ENCODE measurements at regions not wholly inside any gene's neighbourhood (a gene's known extent, or its start where the extent isn't known, plus 50 kb on each side); places are given as distances from the start of the nearest gene placed in this dataset.

- no peak overlapping the region for H3K4me3 ChIP-seq (ENCODE audit: low read depth, low read length)
- in situ Hi-C loops (cut with HindIII; ENCODE audit: low sequenced_read_pairs), result no loop called here
- TF ChIP-seq CTCF (IDR thresholded peaks at IDR 0.05; ENCODE audit: low read depth, low read length), result no peak
- no peak for DNase-seq (ENCODE audit: low read depth, low spot score)
Measured at GRCh38 chr15:53437985-53438841, 321.2 kb downstream of the WDR72 start.

GRCh38 chr15:53437366-53437765 is 322.1 kb downstream of the WDR72 start:
- in situ Hi-C loops (cut with HindIII; ENCODE audit: low sequenced_read_pairs), result no loop called here
- H3K4me3 ChIP-seq (ENCODE audit: low read depth, low read length), result no peak overlapping the region
- no peak for TF ChIP-seq CTCF (IDR thresholded peaks at IDR 0.05; ENCODE audit: low read depth, low read length)
- DNase-seq (ENCODE audit: low read depth, low spot score), result no peak

DNA sequence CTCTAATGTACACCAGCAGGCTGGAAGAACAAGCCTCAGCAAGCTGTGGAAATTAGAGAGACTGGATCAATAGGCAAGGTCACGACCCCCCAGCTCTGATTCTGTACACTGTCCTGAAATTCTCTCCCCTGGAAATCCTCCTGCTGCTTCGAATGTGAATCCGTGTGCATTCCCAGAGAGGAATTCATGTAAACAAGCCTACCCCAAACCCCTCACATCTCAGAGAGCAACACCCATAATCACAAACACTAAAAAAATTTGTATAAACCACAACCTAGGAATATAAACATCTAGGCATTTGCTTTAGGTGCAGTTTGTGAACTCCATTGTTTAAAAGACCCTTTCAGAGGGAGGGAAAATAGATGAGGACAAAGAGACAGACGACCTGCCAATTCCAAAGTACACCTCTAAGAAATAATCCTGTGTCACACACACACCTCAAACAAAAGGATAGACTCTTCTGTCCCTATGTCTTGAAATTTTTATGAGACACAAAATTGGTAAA is 325.2 kb downstream of the WDR72 start:
- DNase-seq (ENCODE audit: low read depth, low spot score), result no peak
- no peak for TF ChIP-seq CTCF (IDR thresholded peaks at IDR 0.05; ENCODE audit: low read depth, low read length)
- H3K4me3 ChIP-seq (ENCODE audit: low read depth, low read length), result no peak overlapping the region
- in situ Hi-C loops (cut with HindIII; ENCODE audit: low sequenced_read_pairs), result no loop called here

DNA sequence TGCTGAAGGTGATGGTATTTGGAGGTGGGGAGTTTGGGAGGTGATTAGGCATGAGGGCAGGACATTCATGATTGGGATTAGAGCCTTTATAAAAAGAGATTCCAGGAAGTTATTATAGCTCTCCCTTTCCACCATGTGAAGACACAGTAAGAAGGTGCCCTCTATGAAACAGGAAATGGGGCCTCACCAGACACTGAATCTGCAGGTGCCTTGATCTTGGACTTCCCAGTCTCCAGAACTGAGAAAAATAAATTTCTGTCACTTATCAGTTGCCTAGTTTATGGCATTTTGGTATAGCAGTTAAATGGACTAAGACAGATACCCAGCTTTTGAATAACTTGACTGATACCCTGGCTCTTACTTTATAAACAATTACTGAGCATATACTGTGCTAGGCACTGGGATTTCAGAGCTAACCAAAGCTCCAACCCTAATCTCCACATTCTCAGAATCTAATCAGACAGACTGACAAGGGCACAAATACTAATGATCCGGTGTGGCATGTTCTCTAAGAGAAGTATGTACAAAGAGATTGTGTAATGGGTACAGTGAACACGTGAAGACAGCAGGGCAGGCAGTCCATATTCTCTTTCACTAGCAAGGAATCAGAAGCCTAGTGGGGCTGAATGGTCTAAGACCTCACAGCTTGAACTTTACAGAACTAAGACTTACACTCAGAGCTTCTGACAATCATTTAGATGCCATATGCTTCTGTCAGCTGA is 343.1 kb downstream of the WDR72 start:
- in situ Hi-C loops (cut with HindIII; ENCODE audit: low sequenced_read_pairs), result no loop called here
- DNase-seq (ENCODE audit: low read depth, low spot score), result no peak
- TF ChIP-seq CTCF (IDR thresholded peaks at IDR 0.05; ENCODE audit: low read depth, low read length), result no peak
- no peak overlapping the region for H3K4me3 ChIP-seq (ENCODE audit: low read depth, low read length)

DNA sequence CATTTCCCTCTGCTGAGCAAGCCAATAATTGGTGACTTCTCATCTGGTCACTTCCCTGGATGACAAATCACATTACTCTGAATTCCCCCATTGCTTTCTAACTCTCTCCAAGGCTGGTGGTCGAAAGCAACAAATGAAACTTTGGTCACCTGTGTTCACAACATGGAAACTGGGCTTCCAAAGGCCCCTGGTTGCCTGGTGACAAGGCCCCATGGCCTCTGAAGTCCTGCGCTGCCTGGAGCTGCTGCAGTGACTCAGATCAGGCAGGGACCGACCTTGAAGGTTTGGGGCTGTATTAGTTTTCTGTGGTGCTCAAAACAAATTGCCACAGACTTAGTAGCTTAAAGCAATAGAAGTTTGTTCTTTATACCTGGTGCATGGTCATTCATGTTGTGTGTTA is 345.3 kb downstream of the WDR72 start:
- no peak overlapping the region for H3K4me3 ChIP-seq (ENCODE audit: low read depth, low read length)
- in situ Hi-C loops (cut with HindIII; ENCODE audit: low sequenced_read_pairs), result no loop called here
- no peak for TF ChIP-seq CTCF (IDR thresholded peaks at IDR 0.05; ENCODE audit: low read depth, low read length)
- DNase-seq (ENCODE audit: low read depth, low spot score), result no peak

GRCh38 chr15:53412542-53412941 is 346.9 kb downstream of the WDR72 start:
- no peak for DNase-seq (ENCODE audit: low read depth, low spot score)
- H3K4me3 ChIP-seq (ENCODE audit: low read depth, low read length), result no peak overlapping the region
- in situ Hi-C loops (cut with HindIII; ENCODE audit: low sequenced_read_pairs), result no loop called here
- TF ChIP-seq CTCF (IDR thresholded peaks at IDR 0.05; ENCODE audit: low read depth, low read length), result no peak

Data from astrocyte of the spinal cord (primary cell).